ENCODE measurements at regions not wholly inside any gene's neighbourhood (a gene's known extent, or its start where the extent isn't known, plus 50 kb on each side); places are given as distances from the start of the nearest gene placed in this dataset.

- no peaks in the 10 kb centered on the region for H3K36me3 ChIP-seq (ENCODE audit: insufficient read depth, low read length)
- H3K9me3 ChIP-seq (ENCODE audit: low read depth, low read length), result no peaks in the 10 kb centered on the region
- no peak overlapping the region for H3K9ac ChIP-seq (ENCODE audit: insufficient read length)
- DNase-seq (ENCODE audit: low read depth, low spot score), result no peak
- H3K27ac ChIP-seq, result no peak overlapping the region
- TF ChIP-seq POLR2AphosphoS5 (IDR thresholded peaks at IDR 0.05; ENCODE audit: borderline replicate concordance, low read depth, low read length), result no peak
- no peak for TF ChIP-seq EZH2 (IDR thresholded peaks at IDR 0.05)
- no peak for TF ChIP-seq FOXP2 (optimal IDR thresholded peaks at IDR 0.05; ENCODE audit: control extremely low read depth, extremely low read length, insufficient read depth)
- H3K4me3 ChIP-seq, result no peak overlapping the region
These were observed 52.0 kb downstream of the LRATD1 start for GRCh38 chr2:14684516-14684915.

- H3K9ac ChIP-seq (ENCODE audit: insufficient read length), result no peak overlapping the region
- no peak for DNase-seq (ENCODE audit: low read depth, low spot score)
- H3K36me3 ChIP-seq (ENCODE audit: insufficient read depth, low read length), result no peaks in the 10 kb centered on the region
- H3K4me3 ChIP-seq, result no peak overlapping the region
- no peaks in the 10 kb centered on the region for H3K9me3 ChIP-seq (ENCODE audit: low read depth, low read length)
- H3K27ac ChIP-seq, result no peak overlapping the region
- TF ChIP-seq POLR2AphosphoS5 (IDR thresholded peaks at IDR 0.05; ENCODE audit: borderline replicate concordance, low read depth, low read length) (no peak), FOXP2 (optimal IDR thresholded peaks at IDR 0.05; ENCODE audit: control extremely low read depth, extremely low read length, insufficient read depth) (no peak)
These were observed 58.4 kb downstream of the LRATD1 start for GRCh38 chr2:14690926-14691325.

GRCh38 chr2:14693874-14694273 is 61.4 kb downstream of the LRATD1 start:
- Histone ChIP-seq H3K36me3 (ENCODE audit: insufficient read depth, low read length) (no peaks in the 10 kb centered on the region), H3K9me3 (ENCODE audit: low read depth, low read length) (no peaks in the 10 kb centered on the region), H3K9ac (ENCODE audit: insufficient read length) (no peak overlapping the region), H3K27ac (no peak overlapping the region), H3K4me3 (no peak overlapping the region)
- TF ChIP-seq POLR2AphosphoS5 (IDR thresholded peaks at IDR 0.05; ENCODE audit: borderline replicate concordance, low read depth, low read length), result no peak
- TF ChIP-seq FOXP2 (optimal IDR thresholded peaks at IDR 0.05; ENCODE audit: control extremely low read depth, extremely low read length, insufficient read depth), result no peak
- no peak for TF ChIP-seq EZH2 (IDR thresholded peaks at IDR 0.05)
- no peak for DNase-seq (ENCODE audit: low read depth, low spot score)

GRCh38 chr2:14700753-14701152 is 68.2 kb downstream of the LRATD1 start:
- Histone ChIP-seq H3K9me3 (ENCODE audit: low read depth, low read length) (no peaks in the 10 kb centered on the region), H3K36me3 (ENCODE audit: insufficient read depth, low read length) (no peaks in the 10 kb centered on the region), H3K27ac (no peak overlapping the region), H3K9ac (ENCODE audit: insufficient read length) (no peak overlapping the region), H3K4me3 (no peak overlapping the region)
- TF ChIP-seq POLR2AphosphoS5 (IDR thresholded peaks at IDR 0.05; ENCODE audit: borderline replicate concordance, low read depth, low read length) (no peak), FOXP2 (optimal IDR thresholded peaks at IDR 0.05; ENCODE audit: control extremely low read depth, extremely low read length, insufficient read depth) (no peak), EZH2 (IDR thresholded peaks at IDR 0.05) (no peak)
- no peak for DNase-seq (ENCODE audit: low read depth, low spot score)

- H3K4me3 ChIP-seq, result no peak overlapping the region
- H3K27ac ChIP-seq, result no peak overlapping the region
- no peaks in the 10 kb centered on the region for H3K36me3 ChIP-seq (ENCODE audit: insufficient read depth, low read length)
- DNase-seq (ENCODE audit: low read depth, low spot score), result no peak
- TF ChIP-seq EZH2 (IDR thresholded peaks at IDR 0.05) (no peak), POLR2AphosphoS5 (IDR thresholded peaks at IDR 0.05; ENCODE audit: borderline replicate concordance, low read depth, low read length) (no peak)
- H3K9ac ChIP-seq (ENCODE audit: insufficient read length), result no peak overlapping the region
- H3K9me3 ChIP-seq (ENCODE audit: low read depth, low read length), result no peaks in the 10 kb centered on the region
These were observed 69.7 kb downstream of the LRATD1 start for GRCh38 chr2:14702258-14702657.

GRCh38 chr2:14706201-14706600 is 73.7 kb downstream of the LRATD1 start:
- Histone ChIP-seq H3K9ac (ENCODE audit: insufficient read length) (no peak overlapping the region), H3K9me3 (ENCODE audit: low read depth, low read length) (no peaks in the 10 kb centered on the region), H3K4me3 (no peak overlapping the region), H3K27ac (no peak overlapping the region), H3K36me3 (ENCODE audit: insufficient read depth, low read length) (no peaks in the 10 kb centered on the region)
- TF ChIP-seq POLR2AphosphoS5 (IDR thresholded peaks at IDR 0.05; ENCODE audit: borderline replicate concordance, low read depth, low read length) (no peak), FOXP2 (optimal IDR thresholded peaks at IDR 0.05; ENCODE audit: control extremely low read depth, extremely low read length, insufficient read depth) (no peak), EZH2 (IDR thresholded peaks at IDR 0.05) (no peak)
- DNase-seq (ENCODE audit: low read depth, low spot score), result no peak

GRCh38 chr2:14712111-14712510 is 79.6 kb downstream of the LRATD1 start:
- Histone ChIP-seq H3K9me3 (ENCODE audit: low read depth, low read length) (no peaks in the 10 kb centered on the region), H3K36me3 (ENCODE audit: insufficient read depth, low read length) (no peaks in the 10 kb centered on the region), H3K9ac (ENCODE audit: insufficient read length) (no peak overlapping the region), H3K27ac (no peak overlapping the region), H3K4me3 (no peak overlapping the region)
- TF ChIP-seq EZH2 (IDR thresholded peaks at IDR 0.05) (no peak), FOXP2 (optimal IDR thresholded peaks at IDR 0.05; ENCODE audit: control extremely low read depth, extremely low read length, insufficient read depth) (no peak), POLR2AphosphoS5 (IDR thresholded peaks at IDR 0.05; ENCODE audit: borderline replicate concordance, low read depth, low read length) (no peak)
- no peak for DNase-seq (ENCODE audit: low read depth, low spot score)

GRCh38 chr2:14713248-14713647 is 80.7 kb downstream of the LRATD1 start:
- no peak for DNase-seq (ENCODE audit: low read depth, low spot score)
- no peak for TF ChIP-seq EZH2 (IDR thresholded peaks at IDR 0.05)
- no peak for TF ChIP-seq POLR2AphosphoS5 (IDR thresholded peaks at IDR 0.05; ENCODE audit: borderline replicate concordance, low read depth, low read length)
- TF ChIP-seq FOXP2 (optimal IDR thresholded peaks at IDR 0.05; ENCODE audit: control extremely low read depth, extremely low read length, insufficient read depth), result no peak
- no peak overlapping the region for H3K9ac ChIP-seq (ENCODE audit: insufficient read length)
- no peak overlapping the region for H3K27ac ChIP-seq
- no peak overlapping the region for H3K4me3 ChIP-seq
- no peaks in the 10 kb centered on the region for H3K36me3 ChIP-seq (ENCODE audit: insufficient read depth, low read length)
- no peaks in the 10 kb centered on the region for H3K9me3 ChIP-seq (ENCODE audit: low read depth, low read length)

- no peaks in the 10 kb centered on the region for H3K9me3 ChIP-seq (ENCODE audit: low read depth, low read length)
- H3K9ac ChIP-seq (ENCODE audit: insufficient read length), result no peak overlapping the region
- TF ChIP-seq FOXP2 (optimal IDR thresholded peaks at IDR 0.05; ENCODE audit: control extremely low read depth, extremely low read length, insufficient read depth), result no peak
- no peak for TF ChIP-seq EZH2 (IDR thresholded peaks at IDR 0.05)
- no peak for TF ChIP-seq POLR2AphosphoS5 (IDR thresholded peaks at IDR 0.05; ENCODE audit: borderline replicate concordance, low read depth, low read length)
- no peak for DNase-seq (ENCODE audit: low read depth, low spot score)
- no peak overlapping the region for H3K27ac ChIP-seq
- no peaks in the 10 kb centered on the region for H3K36me3 ChIP-seq (ENCODE audit: insufficient read depth, low read length)
- H3K4me3 ChIP-seq, result no peak overlapping the region
These were observed 83.1 kb downstream of the LRATD1 start for GRCh38 chr2:14715600-14715999.
